Ramos (cell line): ENCODE measurements at regions not wholly inside any gene's neighbourhood (a gene's known extent, or its start where the extent isn't known, plus 50 kb on each side); places are given as distances from the start of the nearest gene placed in this dataset.
"Not testable (repeated sequence)": the region's sequence is repeated elsewhere in the genome, so short reads cannot be mapped to it uniquely, and the experiment has no call there.

Experiments used
- in situ Hi-C: fragments of 300-500 bp; cut with MboI; formaldehyde crosslinking; loops from one replicate; pipeline ENCODE4 v1.14.3; 2022; ENCODE audit warnings: low sequenced_read_pairs; ENCODE audit not compliant: unreplicated experiment

DNA sequence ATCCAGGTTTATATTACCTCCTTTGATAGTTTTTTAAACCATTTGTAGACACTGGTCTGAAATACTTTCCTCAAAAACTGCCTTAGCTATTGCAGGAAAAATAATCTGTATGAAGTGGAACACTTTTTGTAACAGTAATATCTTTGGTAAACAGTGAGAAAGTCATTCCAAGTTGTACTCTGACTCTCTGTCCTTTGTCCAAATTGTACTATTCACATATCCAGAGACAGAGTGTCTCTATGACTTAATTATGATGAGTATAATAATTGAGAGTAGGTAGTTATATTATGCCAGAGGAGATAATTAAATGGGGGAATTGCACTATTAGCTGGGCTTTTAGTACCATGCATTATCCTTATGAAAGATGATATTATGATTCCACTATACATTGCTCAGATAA, 112.6 kb upstream of the LCORL start:
- in situ Hi-C loops: no loop called here

GRCh38 chr4:18130256-18130655, 108.7 kb upstream of the LCORL start:
- in situ Hi-C loops: no loop called here

- in situ Hi-C loops: no loop called here
Observed at GRCh38 chr4:18128241-18128640, 106.7 kb upstream of the LCORL start.

- in situ Hi-C loops: no loop called here
Observed at GRCh38 chr4:18127030-18127429, 105.5 kb upstream of the LCORL start.

DNA sequence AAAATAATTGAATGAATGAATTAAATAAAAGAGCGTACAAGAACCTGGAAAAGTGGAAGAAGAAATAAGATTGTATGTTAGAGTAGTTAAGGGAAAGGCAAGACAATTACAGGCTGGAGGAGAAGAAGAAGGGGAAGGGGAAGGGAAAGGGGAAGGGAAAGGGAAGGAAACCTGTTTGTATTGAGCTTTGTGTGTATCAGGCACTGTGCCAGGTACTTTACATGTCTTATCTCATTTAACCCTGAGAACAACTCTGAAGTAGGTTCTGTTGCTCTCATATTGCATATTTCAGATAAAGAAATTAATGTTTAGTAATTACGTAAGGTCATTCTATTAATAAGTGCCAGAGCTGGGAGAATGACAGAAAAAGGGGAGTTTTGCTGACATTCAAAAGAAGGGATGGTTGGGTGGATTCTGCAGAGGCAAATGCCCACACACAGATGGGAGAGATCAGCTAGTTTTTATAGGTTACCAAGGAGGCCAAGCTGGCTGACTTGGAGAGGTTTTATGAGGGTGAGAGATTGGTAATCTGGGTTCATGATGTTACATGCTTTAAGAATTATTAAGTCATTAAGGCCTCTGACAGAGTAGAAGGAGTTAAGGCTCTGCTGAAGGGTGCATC, 92.3 kb upstream of the LCORL start:
- in situ Hi-C loops: no loop called here

GRCh38 chr4:18111081-18111480, 89.5 kb upstream of the LCORL start:
- in situ Hi-C loops: no loop called here

GRCh38 chr4:18110099-18110498, 88.5 kb upstream of the LCORL start:
- in situ Hi-C loops: no loop called here

- in situ Hi-C loops: no loop called here
Observed at GRCh38 chr4:18109676-18110075, 88.1 kb upstream of the LCORL start.

- in situ Hi-C loops: not testable (repeated sequence)
Observed at GRCh38 chr4:18107848-18108528, 86.4 kb upstream of the LCORL start.

DNA sequence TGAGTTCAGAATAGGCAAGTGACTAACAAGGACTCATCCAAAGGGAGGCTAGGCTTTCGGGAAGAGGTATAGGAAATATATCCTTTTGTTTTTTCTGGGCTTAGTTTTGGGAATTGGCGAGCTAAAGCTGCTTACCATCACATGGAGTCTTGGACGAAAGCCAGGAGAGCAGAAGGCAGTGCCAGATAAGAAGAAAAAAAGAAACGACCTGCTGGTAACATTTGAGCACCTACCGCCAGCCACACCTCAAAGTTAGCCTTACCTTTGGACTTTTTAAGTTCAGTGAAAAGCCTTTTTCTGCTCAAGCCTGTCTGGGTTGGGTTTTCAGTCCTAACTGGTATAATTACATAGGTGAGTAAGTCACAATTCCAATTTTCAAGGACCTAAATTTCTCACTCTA, 85.1 kb upstream of the LCORL start:
- in situ Hi-C loops: no loop called here

- in situ Hi-C loops: no loop called here
Observed at GRCh38 chr4:18105030-18106011, 83.8 kb upstream of the LCORL start.

GRCh38 chr4:18103876-18104605, 82.5 kb upstream of the LCORL start:
- in situ Hi-C loops: no loop called here

GRCh38 chr4:18100657-18101056, 79.1 kb upstream of the LCORL start:
- in situ Hi-C loops: no loop called here

- in situ Hi-C loops: not testable (repeated sequence)
Observed at GRCh38 chr4:18090447-18090846, 68.9 kb upstream of the LCORL start.

- in situ Hi-C loops: no loop called here
Observed at GRCh38 chr4:18082236-18082635, 60.7 kb upstream of the LCORL start.

GRCh38 chr4:18081708-18082107, 60.2 kb upstream of the LCORL start:
- in situ Hi-C loops: no loop called here

GRCh38 chr4:18077808-18078207, 56.3 kb upstream of the LCORL start:
- in situ Hi-C loops: no loop called here

- in situ Hi-C loops: no loop called here
Observed at GRCh38 chr4:18075823-18076433, 54.4 kb upstream of the LCORL start.

- in situ Hi-C loops: no loop called here
Observed at GRCh38 chr4:18071894-18072293, 50.3 kb upstream of the LCORL start.
